ENCODE measurements at regions not wholly inside any gene's neighbourhood (a gene's known extent, or its start where the extent isn't known, plus 50 kb on each side); places are given as distances from the start of the nearest gene placed in this dataset.

- no peaks in the 10 kb centered on the region for H3K36me3 ChIP-seq
- TF ChIP-seq CTCF (IDR thresholded peaks at IDR 0.05), result no peak
Measured at GRCh38 chr5:141745390-141745789, 63.4 kb upstream of the ARAP3 start.

GRCh38 chr5:141743866-141744272, 61.8 kb upstream of the ARAP3 start:
- intact Hi-C loops (cut with DNase I), result no loop called here
- no peak for DNase-seq
- no peaks in the 10 kb centered on the region for H3K36me3 ChIP-seq
- H3K9me3 ChIP-seq, result no peaks in the 10 kb centered on the region
- H3K4me3 ChIP-seq, result no peak overlapping the region
- H3K27ac ChIP-seq, result no peak overlapping the region
- peaks cover 0 to 24% of the 10 kb centered on the region in 2 donors for H3K27me3 ChIP-seq
- no peak for TF ChIP-seq CTCF (IDR thresholded peaks at IDR 0.05)
- no peak for ATAC-seq
- no peaks in the 10 kb centered on the region for H3K4me1 ChIP-seq

More at GRCh38 chr5:141745390-141745789, 63.4 kb upstream of the ARAP3 start:
- Histone ChIP-seq H3K9me3 (no peaks in the 10 kb centered on the region), H3K27me3 (peaks cover 0 to 24% of the 10 kb centered on the region in 2 donors), H3K27ac (no peak overlapping the region), H3K4me3 (no peak overlapping the region), H3K4me1 (no peaks in the 10 kb centered on the region)
- intact Hi-C loops (cut with DNase I), result no loop called here
- DNase-seq, result no peak
- ATAC-seq, result no peak

- H3K4me1 ChIP-seq, result no peaks in the 10 kb centered on the region
- intact Hi-C loops (cut with DNase I), result no loop called here
- H3K4me3 ChIP-seq, result no peak overlapping the region
- ATAC-seq (peak; percentile 70), DNase-seq (peak in 3 of 4 donors; percentile 30 to 70 (median 32))
- no peaks in the 10 kb centered on the region for H3K36me3 ChIP-seq
- no peaks in the 10 kb centered on the region for H3K9me3 ChIP-seq
- peaks cover 0 to 24% of the 10 kb centered on the region in 2 donors for H3K27me3 ChIP-seq
- TF ChIP-seq CTCF (IDR thresholded peaks at IDR 0.05), result no peak
- no peak overlapping the region for H3K27ac ChIP-seq
Measured at GRCh38 chr5:141742866-141743851, 61.1 kb upstream of the ARAP3 start.

GRCh38 chr5:141742144-141742543, 60.1 kb upstream of the ARAP3 start:
- no peak for ATAC-seq
- peaks cover 0 to 24% of the 10 kb centered on the region in 2 donors for H3K27me3 ChIP-seq
- DNase-seq, result no peak
- H3K4me1 ChIP-seq, result no peaks in the 10 kb centered on the region
- H3K36me3 ChIP-seq, result no peaks in the 10 kb centered on the region
- H3K9me3 ChIP-seq, result no peaks in the 10 kb centered on the region
- no peak overlapping the region for H3K4me3 ChIP-seq
- no peak overlapping the region for H3K27ac ChIP-seq
- intact Hi-C loops (cut with DNase I), result no loop called here
- TF ChIP-seq CTCF (IDR thresholded peaks at IDR 0.05), result no peak

GRCh38 chr5:141740885-141741284, 58.9 kb upstream of the ARAP3 start:
- intact Hi-C loops (cut with DNase I), result no loop called here
- Histone ChIP-seq H3K4me1 (no peaks in the 10 kb centered on the region), H3K27me3 (peaks cover 0 to 24% of the 10 kb centered on the region in 2 donors), H3K9me3 (no peaks in the 10 kb centered on the region), H3K4me3 (no peak overlapping the region), H3K27ac (no peak overlapping the region), H3K36me3 (no peaks in the 10 kb centered on the region)
- no peak for TF ChIP-seq CTCF (IDR thresholded peaks at IDR 0.05)
- ATAC-seq, result no peak
- DNase-seq, result no peak
